Ovary (tissue), 3 donors: ENCODE measurements at regions not wholly inside any gene's neighbourhood (a gene's known extent, or its start where the extent isn't known, plus 50 kb on each side); places are given as distances from the start of the nearest gene placed in this dataset.

Source experiments
- CTCF ChIP-seq, 3 donors: fragments of 450-650 bp in 2 of 3; fragments of 200-600 bp in 1 of 3; IDR thresholded peaks; one replicate each; pipeline versions ENCODE4 v1.5.1 to v1.8.0; 2016 to 2022; ENCODE audit warnings: antibody characterized with exemption in 3 of 3, mild to moderate bottlenecking in 1 of 3
- POLR2A ChIP-seq: fragments of 450-650 bp; IDR thresholded peaks from one replicate; pipeline ENCODE4 v1.6.1; 2017; ENCODE audit warnings: antibody characterized with exemption, mild to moderate bottlenecking, moderate library complexity
- donor health status: DM: no; HTN: no; CAD: no.

- TF ChIP-seq CTCF (IDR thresholded peaks at IDR 0.05) (no peak), POLR2A (no peak)
Observed at GRCh38 chr21:35796844-35797243, 263.5 kb downstream of the SETD4 start.
